ENCODE measurements at regions not wholly inside any gene's neighbourhood (a gene's known extent, or its start where the extent isn't known, plus 50 kb on each side); places are given as distances from the start of the nearest gene placed in this dataset.

- no peak for TF ChIP-seq CTCF (IDR thresholded peaks at IDR 0.05)
- Histone ChIP-seq H3K27me3 (ENCODE audit: control insufficient read depth in 2 of 2, insufficient read depth in 2 of 2, low read length in 2 of 2) (no peaks in the 10 kb centered on the region), H3K9me3 (replicated peaks in 1 of 2; ENCODE audit: control insufficient read depth in 1 of 2, insufficient read depth in 1 of 2, low read length in 2 of 2) (peaks cover 21 to 22% of the 10 kb centered on the region in 2 donors), H3K4me2 (replicated peaks; ENCODE audit: extremely low read depth, low read length, poor library complexity, severe bottlenecking) (no peak overlapping the region), H3K36me3 (replicated peaks in 1 of 2; ENCODE audit: control insufficient read depth in 1 of 2, insufficient read depth in 2 of 2, low read length in 2 of 2) (no peaks in the 10 kb centered on the region), H3K4me3 (replicated peaks in 1 of 3; ENCODE audit: low read depth in 2 of 3, low read length in 3 of 3) (no peak overlapping the region), H3K27ac (ENCODE audit: low read depth in 1 of 2, low read length in 2 of 2) (no peak overlapping the region), H3K4me1 (ENCODE audit: control insufficient read depth in 1 of 2, insufficient read depth in 2 of 2, low read length in 2 of 2) (no peaks in the 10 kb centered on the region), H3K9ac (ENCODE audit: insufficient read depth, low read length, poor library complexity, severe bottlenecking) (no peak overlapping the region), H4K20me1 (ENCODE audit: insufficient read depth, low read length) (no peaks in the 10 kb centered on the region), H2AFZ (ENCODE audit: insufficient read depth, low read depth, low read length, poor library complexity, severe bottlenecking) (no peak overlapping the region), H3K79me2 (ENCODE audit: insufficient read depth, low read length) (no peaks in the 10 kb centered on the region)
- no peak overlapping the region for H3K27ac Mint-ChIP-seq
- no peak overlapping the region for H3K4me3 Mint-ChIP-seq
- intact Hi-C loops (cut with micrococcal nuclease), result no loop called here
- no peaks in the 10 kb centered on the region for H3K36me3 Mint-ChIP-seq
- H3K4me1 Mint-ChIP-seq, result no peaks in the 10 kb centered on the region
- peaks cover 0 to 13% (median 5%) of the 10 kb centered on the region in 7 donors for H3K9me3 Mint-ChIP-seq
- H3K27me3 Mint-ChIP-seq (ENCODE audit: low read depth in 3 of 3), result peaks cover 0 to 2% (median 1%) of the 10 kb centered on the region in 3 donors
- WGBS (ENCODE audit: insufficient coverage), result no CpG with 5 or more reads among the region's 1 CpG
- DNase-seq, result no peak
Measured at GRCh38 chr18:51878724-51879123, 461.3 kb upstream of the DCC start.

GRCh38 chr18:51879329-51879728 is 460.7 kb upstream of the DCC start:
- H2AFZ ChIP-seq (ENCODE audit: insufficient read depth, low read depth, low read length, poor library complexity, severe bottlenecking), result no peak overlapping the region
- H3K36me3 Mint-ChIP-seq, result no peaks in the 10 kb centered on the region
- no CpG with 5 or more reads among the region's 1 CpG for WGBS (ENCODE audit: insufficient coverage)
- H3K9ac ChIP-seq (ENCODE audit: insufficient read depth, low read length, poor library complexity, severe bottlenecking), result no peak overlapping the region
- H3K36me3 ChIP-seq (replicated peaks in 1 of 2; ENCODE audit: control insufficient read depth in 1 of 2, insufficient read depth in 2 of 2, low read length in 2 of 2), result no peaks in the 10 kb centered on the region
- peaks cover 0 to 2% (median 1%) of the 10 kb centered on the region in 3 donors for H3K27me3 Mint-ChIP-seq (ENCODE audit: low read depth in 3 of 3)
- no peaks in the 10 kb centered on the region for H3K79me2 ChIP-seq (ENCODE audit: insufficient read depth, low read length)
- peaks cover 21% of the 10 kb centered on the region in 2 donors for H3K9me3 ChIP-seq (replicated peaks in 1 of 2; ENCODE audit: control insufficient read depth in 1 of 2, insufficient read depth in 1 of 2, low read length in 2 of 2)
- no peak overlapping the region for H3K4me3 ChIP-seq (replicated peaks in 1 of 3; ENCODE audit: low read depth in 2 of 3, low read length in 3 of 3)
- H3K27ac Mint-ChIP-seq, result no peak overlapping the region
- H3K9me3 Mint-ChIP-seq, result peaks cover 0 to 15% (median 5%) of the 10 kb centered on the region in 7 donors
- no peak overlapping the region for H3K4me2 ChIP-seq (replicated peaks; ENCODE audit: extremely low read depth, low read length, poor library complexity, severe bottlenecking)
- H3K27me3 ChIP-seq (ENCODE audit: control insufficient read depth in 2 of 2, insufficient read depth in 2 of 2, low read length in 2 of 2), result no peaks in the 10 kb centered on the region
- no peak for DNase-seq
- intact Hi-C loops (cut with micrococcal nuclease), result no loop called here
- no peaks in the 10 kb centered on the region for H4K20me1 ChIP-seq (ENCODE audit: insufficient read depth, low read length)
- no peak overlapping the region for H3K27ac ChIP-seq (ENCODE audit: low read depth in 1 of 2, low read length in 2 of 2)
- TF ChIP-seq CTCF (IDR thresholded peaks at IDR 0.05), result no peak
- no peaks in the 10 kb centered on the region for H3K4me1 ChIP-seq (ENCODE audit: control insufficient read depth in 1 of 2, insufficient read depth in 2 of 2, low read length in 2 of 2)
- no peaks in the 10 kb centered on the region for H3K4me1 Mint-ChIP-seq
- no peak overlapping the region for H3K4me3 Mint-ChIP-seq

Measured in CD14-positive monocyte (primary cell).